GM18951 (cell line): ENCODE measurements at regions not wholly inside any gene's neighbourhood (a gene's known extent, or its start where the extent isn't known, plus 50 kb on each side); places are given as distances from the start of the nearest gene placed in this dataset.
"Not testable (repeated sequence)": the region's sequence is repeated elsewhere in the genome, so short reads cannot be mapped to it uniquely, and the experiment has no call there.

Experiments
- POLR2A ChIP-seq: IDR thresholded peaks from 4 replicates; pipeline ENCODE4 v1.6.1; 2011; ENCODE audit warnings: mild to moderate bottlenecking; ENCODE audit not compliant: insufficient read length, insufficient read depth; ENCODE audit errors: extremely low read depth
- in situ Hi-C: fragments of 300-500 bp; cut with MboI; formaldehyde crosslinking; loops from one replicate; pipeline ENCODE4 v1.12.0; 2022; ENCODE audit warnings: low sequenced_read_pairs, mixed read lengths, inconsistent platforms; ENCODE audit not compliant: unreplicated experiment

- in situ Hi-C loops, result not testable (repeated sequence)
Measured at GRCh38 chr17:22044706-22045246, 352.5 kb downstream of the KCNJ18 start.

GRCh38 chr17:22047521-22047920 lies 355.2 kb downstream of the KCNJ18 start:
- in situ Hi-C loops, result not testable (repeated sequence)

DNA sequence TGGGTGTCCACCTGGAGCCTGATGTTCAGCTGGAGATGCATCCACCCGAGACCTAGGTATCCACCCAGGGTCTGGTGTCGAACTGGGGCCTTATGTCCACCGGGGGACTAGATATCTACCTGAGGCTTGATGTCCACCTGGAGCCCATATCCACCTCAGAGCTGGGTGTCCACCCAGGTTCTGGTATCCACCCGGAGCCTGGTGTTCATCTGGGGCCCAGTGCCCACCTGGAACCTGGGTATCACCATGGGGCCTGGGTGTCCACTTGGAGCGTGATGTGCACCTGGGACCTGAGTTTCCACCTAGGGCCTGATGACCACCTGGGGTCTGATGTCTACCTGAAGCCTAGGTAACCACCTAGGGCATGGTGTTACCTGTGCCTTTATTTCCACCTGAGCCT lies 355.9 kb downstream of the KCNJ18 start:
- in situ Hi-C loops, result not testable (repeated sequence)

GRCh38 chr17:22050766-22051165 lies 358.4 kb downstream of the KCNJ18 start:
- in situ Hi-C loops, result not testable (repeated sequence)

GRCh38 chr17:22052715-22053114 lies 360.4 kb downstream of the KCNJ18 start:
- in situ Hi-C loops, result not testable (repeated sequence)

DNA sequence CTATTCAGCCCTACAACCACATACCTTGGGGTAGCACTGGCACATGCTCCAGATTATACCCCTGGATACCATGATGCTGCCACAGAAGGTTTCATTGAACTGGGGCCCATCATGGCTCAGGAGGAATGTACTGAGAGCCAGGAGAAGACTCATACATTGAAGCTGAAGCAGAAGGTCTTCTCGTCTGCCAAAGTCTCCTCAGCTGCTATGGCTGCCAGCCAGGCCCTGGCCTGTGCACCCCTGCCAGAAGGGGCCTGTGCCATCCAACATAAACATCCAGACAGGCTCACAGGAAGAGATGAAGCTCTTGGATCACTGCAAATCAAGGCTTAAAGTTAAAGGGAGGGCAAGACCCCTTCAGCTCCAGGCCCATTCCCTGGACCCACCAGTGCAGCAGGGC lies 364.2 kb downstream of the KCNJ18 start:
- in situ Hi-C loops, result not testable (repeated sequence)

GRCh38 chr17:22075918-22076317 lies 383.6 kb downstream of the KCNJ18 start:
- in situ Hi-C loops, result loop anchor here (25.0 kb wide), 1 partner anchor 764 kb away; no protein-coding TSS in a partner anchor

GRCh38 chr17:22088589-22088988 lies 396.3 kb downstream of the KCNJ18 start:
- in situ Hi-C loops, result loop anchor here (25.0 kb wide), 1 partner anchor 776 kb away; no protein-coding TSS in a partner anchor

DNA sequence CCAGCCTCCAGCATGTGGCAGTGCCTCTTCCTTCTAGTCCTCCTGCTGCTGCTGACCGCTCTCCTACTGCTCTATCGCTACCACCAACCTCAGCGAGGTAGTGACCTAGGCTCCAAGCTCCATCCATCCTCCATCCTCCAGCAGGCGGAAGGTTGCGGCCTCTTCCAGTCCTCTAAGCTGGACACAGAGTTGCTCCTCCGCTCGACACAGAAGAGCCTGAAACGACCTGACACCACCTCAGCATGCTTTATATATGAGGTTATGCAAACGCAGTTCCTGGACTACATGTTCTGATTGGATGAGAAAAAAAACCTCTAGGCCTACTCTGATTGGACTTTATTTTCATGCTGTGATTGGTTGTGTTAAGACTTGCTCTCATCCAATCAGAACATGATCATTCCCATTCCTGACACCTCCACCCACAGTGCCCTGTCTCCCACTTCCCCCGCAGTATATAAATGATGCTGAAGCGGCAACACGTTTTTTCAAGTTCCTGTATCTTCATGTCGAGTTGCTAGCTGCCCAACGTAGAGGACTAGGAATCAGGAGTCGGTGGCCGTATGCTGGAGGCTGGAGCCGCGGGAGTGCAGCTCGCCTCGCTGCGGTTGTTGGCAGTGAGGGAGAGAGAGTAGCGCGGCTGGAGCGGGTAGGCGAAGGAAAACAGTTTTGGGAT lies 398.1 kb downstream of the KCNJ18 start:
- TF ChIP-seq POLR2A, result no peak
- in situ Hi-C loops, result loop anchor here (25.0 kb wide), 1 partner anchor 778 kb away; no protein-coding TSS in a partner anchor

GRCh38 chr17:22091041-22091679 lies 398.8 kb downstream of the KCNJ18 start:
- in situ Hi-C loops, result loop anchor here (25.0 kb wide), 1 partner anchor 779 kb away; no protein-coding TSS in a partner anchor

- in situ Hi-C loops, result loop anchor here (25.0 kb wide), 1 partner anchor 780 kb away; no protein-coding TSS in a partner anchor
Measured at GRCh38 chr17:22091840-22092239, 399.5 kb downstream of the KCNJ18 start.

DNA sequence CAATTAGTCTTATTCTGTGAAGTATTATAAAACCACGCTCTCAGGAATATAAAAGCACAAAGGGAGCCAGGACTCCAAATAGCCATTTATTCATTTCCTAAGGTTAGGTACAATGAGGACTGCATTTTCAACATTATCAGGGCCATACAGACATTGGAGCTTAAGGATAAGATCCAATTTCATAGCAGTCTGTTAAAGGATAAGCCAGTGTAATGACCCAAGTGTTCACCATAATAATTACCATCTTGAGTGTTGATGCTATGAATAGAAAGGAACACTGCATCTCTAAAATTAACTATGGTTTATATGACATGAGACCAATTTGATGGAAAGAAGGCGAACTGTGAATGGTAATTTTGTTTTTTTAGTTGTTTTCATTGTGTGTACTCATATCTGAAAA lies 403.1 kb downstream of the KCNJ18 start:
- in situ Hi-C loops, result loop anchor here (25.0 kb wide), 1 partner anchor 783 kb away; no protein-coding TSS in a partner anchor

DNA sequence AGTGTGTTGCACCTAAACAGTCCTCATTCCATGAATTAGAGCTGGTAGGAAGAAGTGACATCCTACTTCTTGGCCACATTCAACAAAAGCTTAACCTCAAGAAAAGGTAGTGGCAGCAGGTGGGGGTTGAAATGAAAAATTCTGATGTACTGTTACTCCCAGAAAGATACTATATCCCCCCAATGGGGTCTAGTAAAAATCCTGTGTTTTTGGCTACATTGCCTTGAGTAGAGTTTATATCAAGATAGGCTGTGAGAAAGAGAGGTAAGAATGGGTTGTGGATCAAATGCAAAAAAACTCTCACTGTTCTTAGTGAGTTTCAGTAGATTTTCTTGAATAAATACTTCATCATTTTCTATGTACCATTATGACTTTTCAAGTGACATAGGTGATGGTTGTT lies 407.3 kb downstream of the KCNJ18 start:
- in situ Hi-C loops, result loop anchor here (25.0 kb wide), 1 partner anchor 787 kb away; no protein-coding TSS in a partner anchor

DNA sequence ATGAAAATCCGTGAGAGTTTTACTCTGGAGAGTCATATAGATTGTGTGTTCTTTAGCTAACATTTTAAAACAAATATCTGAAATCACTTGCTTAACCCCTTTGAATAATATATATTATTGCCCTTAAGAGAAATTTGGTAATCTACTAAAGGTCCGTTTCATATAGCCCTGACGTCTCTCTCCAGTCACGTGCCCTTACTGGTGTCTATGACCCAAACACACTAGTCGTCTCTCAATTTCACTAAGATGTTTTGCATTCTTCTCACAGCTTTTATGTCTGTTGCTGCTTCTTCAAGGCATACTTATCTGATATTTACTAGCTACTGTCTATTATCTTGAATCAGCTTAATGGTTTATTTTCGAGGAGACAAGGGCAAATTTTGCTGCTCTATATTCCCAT lies 409.9 kb downstream of the KCNJ18 start:
- no peak for TF ChIP-seq POLR2A
- in situ Hi-C loops, result no loop called here

GRCh38 chr17:22116720-22117119 lies 424.4 kb downstream of the KCNJ18 start:
- in situ Hi-C loops, result not testable (repeated sequence)

- in situ Hi-C loops, result not testable (repeated sequence)
Measured at GRCh38 chr17:22117401-22117800, 425.1 kb downstream of the KCNJ18 start.

GRCh38 chr17:22119016-22119415 lies 426.7 kb downstream of the KCNJ18 start:
- in situ Hi-C loops, result not testable (repeated sequence)

DNA sequence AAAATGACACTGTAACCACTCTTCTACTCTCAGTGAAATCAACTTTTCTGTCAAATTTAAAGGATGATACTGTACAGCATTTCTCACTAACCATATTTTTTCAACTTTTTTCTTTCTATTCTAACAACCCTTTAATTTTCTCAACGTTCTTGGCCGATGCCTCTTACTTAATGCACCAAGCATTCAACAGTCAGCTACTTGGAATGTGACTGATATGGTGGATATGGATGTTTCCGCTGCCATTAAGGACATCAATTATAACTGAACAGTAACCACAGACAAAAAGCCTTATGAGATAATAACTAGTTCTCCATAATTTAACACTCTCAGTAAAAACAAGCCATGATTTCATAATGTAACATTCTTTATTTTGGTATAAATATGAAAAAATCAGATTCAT lies 427.4 kb downstream of the KCNJ18 start:
- in situ Hi-C loops, result not testable (repeated sequence)
